Epithelial cell of esophagus (primary cell): ENCODE measurements at regions not wholly inside any gene's neighbourhood (a gene's known extent, or its start where the extent isn't known, plus 50 kb on each side); places are given as distances from the start of the nearest gene placed in this dataset.

Experiments used
- DNase-seq: peaks from one replicate; pipeline ENCODE4 v3.0.0; 2010; ENCODE audit warnings: low read depth
- H3K4me3 ChIP-seq: 2 replicates; pipeline ENCODE4 v1.5.1; 2011; ENCODE audit warnings: mild to moderate bottlenecking, low read length, control low read depth
- TF ChIP-seq, protein P1 (sequence below): IDR thresholded peaks from 2 replicates; pipeline ENCODE4 v1.5.1; 2011; ENCODE audit warnings: low read depth, mild to moderate bottlenecking, low read length, control low read depth, inconsistent platforms; ENCODE audit not compliant: insufficient read depth; ENCODE audit errors: missing control alignments

DNA sequence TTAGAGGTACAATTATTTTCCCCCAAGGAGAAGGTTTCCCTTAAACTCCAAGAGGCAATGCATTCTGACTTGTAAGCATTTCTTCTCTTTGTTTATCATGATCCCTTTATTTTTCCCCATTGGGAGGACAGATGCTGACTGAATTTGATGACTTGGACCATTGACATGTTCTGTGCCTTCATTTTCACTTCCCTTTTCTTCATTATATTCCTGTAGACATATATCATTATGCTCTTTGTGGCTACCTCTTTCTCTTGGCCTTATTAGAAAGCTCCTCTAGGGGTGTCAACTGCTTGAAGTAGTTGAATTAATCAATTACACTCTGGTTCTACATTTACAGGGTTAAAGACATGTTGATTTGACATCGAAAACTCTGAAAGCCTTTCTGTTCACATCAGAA is 330.0 kb upstream of the DCC start:
- TF ChIP-seq, protein P1, sequence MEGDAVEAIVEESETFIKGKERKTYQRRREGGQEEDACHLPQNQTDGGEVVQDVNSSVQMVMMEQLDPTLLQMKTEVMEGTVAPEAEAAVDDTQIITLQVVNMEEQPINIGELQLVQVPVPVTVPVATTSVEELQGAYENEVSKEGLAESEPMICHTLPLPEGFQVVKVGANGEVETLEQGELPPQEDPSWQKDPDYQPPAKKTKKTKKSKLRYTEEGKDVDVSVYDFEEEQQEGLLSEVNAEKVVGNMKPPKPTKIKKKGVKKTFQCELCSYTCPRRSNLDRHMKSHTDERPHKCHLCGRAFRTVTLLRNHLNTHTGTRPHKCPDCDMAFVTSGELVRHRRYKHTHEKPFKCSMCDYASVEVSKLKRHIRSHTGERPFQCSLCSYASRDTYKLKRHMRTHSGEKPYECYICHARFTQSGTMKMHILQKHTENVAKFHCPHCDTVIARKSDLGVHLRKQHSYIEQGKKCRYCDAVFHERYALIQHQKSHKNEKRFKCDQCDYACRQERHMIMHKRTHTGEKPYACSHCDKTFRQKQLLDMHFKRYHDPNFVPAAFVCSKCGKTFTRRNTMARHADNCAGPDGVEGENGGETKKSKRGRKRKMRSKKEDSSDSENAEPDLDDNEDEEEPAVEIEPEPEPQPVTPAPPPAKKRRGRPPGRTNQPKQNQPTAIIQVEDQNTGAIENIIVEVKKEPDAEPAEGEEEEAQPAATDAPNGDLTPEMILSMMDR, result no peak
- DNase-seq, result no peak
- no peak overlapping the region for H3K4me3 ChIP-seq

DNA sequence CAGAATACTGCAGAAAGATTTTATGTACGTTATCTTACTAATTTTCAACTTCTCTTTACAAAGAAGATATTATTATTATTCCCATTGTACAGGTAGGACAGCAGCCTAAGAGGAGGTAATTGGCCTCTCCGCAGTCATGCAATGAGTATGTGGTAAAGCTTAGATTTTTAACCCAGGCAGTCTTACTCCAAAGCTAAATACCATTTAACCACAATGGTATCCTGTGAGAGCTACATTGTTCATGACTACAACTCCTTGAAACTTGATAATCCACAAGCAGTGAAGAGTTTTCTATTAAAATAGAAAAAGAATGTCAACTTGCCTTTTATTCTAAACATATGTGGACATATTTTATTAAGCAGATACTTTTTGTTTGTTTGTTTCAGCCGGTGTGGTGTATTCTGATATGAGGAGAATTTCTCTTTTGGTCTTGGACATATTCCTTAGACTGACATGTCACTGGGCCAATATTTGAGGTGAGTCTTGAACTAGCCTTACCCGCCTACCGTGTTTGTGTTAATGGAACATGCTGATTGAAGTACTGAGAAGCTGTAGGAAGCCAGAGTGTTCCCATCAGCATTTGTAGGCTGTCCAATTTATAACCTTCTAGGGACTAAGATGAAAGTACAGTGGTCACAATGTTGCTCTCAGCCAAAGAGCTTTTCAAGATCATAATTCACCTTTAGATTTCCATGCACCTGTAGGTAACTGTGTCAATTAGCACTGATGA is 293.9 kb upstream of the DCC start:
- DNase-seq, result no peak
- TF ChIP-seq, protein P1, result no peak
- no peak overlapping the region for H3K4me3 ChIP-seq

DNA sequence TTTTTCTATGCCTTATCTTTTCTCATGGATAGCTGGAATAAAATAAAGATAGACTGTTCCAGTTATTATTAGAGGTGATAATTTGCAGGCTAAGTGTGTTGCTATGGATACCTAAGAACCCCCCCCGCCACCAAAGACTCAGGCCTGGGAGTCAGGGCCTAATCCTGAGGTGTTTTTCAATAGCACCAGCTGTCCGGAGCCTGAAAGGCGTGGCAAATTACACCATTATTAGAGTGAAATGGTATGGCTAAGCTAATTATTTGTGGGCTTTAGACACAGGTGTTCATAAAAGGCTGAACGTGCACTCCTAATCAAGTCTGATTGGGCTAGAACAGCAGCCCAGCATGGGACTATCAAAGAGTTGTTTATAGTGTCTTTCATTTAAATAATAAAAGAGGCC is 293.2 kb upstream of the DCC start:
- TF ChIP-seq, protein P1, result no peak
- H3K4me3 ChIP-seq, result no peak overlapping the region
- no peak for DNase-seq

DNA sequence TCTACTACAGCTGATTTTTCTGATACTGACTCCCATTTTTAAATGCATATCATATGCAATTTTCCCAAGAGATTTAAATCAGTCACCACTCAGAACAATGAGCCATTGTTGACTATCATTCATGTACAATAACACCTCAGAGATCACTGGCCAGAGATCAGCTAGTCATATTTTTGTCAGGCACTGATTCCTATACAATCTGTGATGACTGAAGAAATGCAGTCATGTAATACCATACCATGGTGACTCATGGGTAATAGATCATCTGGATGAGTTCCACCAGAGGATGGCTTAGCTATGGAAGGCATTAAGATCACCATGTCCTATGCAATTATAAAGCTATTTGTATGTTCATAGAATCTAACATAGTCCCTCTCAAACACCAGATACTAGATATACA is 285.7 kb upstream of the DCC start:
- TF ChIP-seq, protein P1, result no peak
- peak; percentile 44 for DNase-seq

DNA sequence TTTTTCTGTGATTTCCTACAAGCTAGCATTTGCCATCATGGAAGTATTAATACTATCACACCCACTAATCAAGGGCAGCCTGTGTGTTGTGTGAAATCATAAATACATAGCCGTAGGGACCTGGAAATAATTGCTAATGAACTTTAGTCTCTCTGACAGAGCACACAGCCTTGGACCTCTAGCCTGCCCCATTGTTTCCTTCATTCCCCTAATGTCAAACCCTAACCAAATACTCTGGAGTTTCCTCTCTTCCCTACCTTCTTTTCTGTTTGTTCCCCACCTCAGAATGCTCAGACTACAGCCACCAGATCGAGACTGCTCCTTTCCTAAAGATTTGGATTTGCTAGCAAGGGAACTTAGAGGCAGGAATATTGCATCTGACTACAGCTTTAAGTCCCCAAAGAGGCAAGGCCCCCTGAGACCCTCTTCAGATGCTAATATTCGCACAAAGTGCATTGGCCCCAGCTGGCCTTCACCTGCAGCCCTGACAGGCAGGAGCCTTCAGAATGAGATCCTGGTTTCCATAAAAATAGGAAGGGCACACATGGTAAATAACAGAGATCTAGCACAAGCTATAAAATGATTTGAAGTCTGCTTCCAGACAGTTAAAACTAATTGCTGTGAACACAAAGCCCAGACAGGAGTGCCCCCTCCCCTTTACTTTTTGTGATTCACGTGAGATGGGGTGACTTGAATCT is 279.2 kb upstream of the DCC start:
- TF ChIP-seq, protein P1, result no peak
- no peak overlapping the region for H3K4me3 ChIP-seq
- no peak for DNase-seq

More for the DNA sequence above, 285.7 kb upstream of the DCC start:
- no peak overlapping the region for H3K4me3 ChIP-seq

DNA sequence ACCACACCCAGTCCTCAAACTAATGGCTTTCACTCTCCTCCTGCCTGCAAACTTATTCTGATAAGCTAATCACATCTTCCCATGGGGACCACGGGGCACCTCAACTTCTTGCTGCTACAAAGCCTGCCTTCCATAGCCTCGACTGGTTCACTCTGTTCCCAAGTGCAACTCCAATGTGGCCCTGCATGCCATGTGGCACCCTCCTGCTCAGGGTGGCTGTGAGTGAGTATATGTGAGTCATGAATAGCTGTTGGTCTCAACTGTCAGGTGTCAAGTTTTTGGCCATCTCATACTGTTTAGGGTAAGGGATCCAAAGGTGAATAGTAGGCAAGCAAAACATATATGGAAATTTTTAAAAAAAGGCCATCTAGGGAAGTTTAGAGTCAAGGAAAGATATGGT is 276.1 kb upstream of the DCC start:
- TF ChIP-seq, protein P1, result no peak
- no peak overlapping the region for H3K4me3 ChIP-seq
- no peak for DNase-seq
